ENCODE measurements at regions not wholly inside any gene's neighbourhood (a gene's known extent, or its start where the extent isn't known, plus 50 kb on each side); places are given as distances from the start of the nearest gene placed in this dataset.
"Not testable (repeated sequence)": the region's sequence is repeated elsewhere in the genome, so short reads cannot be mapped to it uniquely, and the experiment has no call there.

DNA sequence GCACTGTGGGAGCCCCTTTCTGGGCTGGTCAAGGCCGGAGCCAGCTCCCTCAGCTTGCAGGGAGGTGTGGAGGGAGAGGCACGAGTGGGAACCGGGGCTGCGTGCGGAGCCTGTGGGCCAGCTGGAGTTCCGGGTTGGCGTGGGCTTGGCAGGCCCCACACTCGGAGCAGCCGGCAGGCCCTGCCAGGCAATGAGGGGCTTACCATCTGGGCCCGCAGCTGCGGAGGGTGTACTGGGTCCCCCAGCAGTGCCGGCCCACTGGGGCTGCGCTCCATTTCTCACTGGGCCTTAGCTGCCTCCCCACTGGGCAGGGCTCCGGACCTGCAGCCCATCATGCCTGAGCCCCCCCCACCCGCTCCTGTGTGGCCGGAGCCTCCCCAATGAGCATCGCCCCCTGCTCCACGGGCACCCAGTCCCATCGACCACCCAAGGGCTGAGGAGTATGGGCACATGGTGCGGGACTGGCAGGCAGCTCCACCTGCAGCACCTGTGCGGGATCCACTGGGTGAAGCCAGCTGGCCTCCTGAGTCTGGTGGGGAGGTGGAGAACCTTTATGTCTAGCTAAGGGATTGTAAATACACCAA, 693.8 kb upstream of the GNPDA2 start:
- TF ChIP-seq, protein P1, sequence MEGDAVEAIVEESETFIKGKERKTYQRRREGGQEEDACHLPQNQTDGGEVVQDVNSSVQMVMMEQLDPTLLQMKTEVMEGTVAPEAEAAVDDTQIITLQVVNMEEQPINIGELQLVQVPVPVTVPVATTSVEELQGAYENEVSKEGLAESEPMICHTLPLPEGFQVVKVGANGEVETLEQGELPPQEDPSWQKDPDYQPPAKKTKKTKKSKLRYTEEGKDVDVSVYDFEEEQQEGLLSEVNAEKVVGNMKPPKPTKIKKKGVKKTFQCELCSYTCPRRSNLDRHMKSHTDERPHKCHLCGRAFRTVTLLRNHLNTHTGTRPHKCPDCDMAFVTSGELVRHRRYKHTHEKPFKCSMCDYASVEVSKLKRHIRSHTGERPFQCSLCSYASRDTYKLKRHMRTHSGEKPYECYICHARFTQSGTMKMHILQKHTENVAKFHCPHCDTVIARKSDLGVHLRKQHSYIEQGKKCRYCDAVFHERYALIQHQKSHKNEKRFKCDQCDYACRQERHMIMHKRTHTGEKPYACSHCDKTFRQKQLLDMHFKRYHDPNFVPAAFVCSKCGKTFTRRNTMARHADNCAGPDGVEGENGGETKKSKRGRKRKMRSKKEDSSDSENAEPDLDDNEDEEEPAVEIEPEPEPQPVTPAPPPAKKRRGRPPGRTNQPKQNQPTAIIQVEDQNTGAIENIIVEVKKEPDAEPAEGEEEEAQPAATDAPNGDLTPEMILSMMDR (IDR thresholded peaks at IDR 0.05), result not testable (repeated sequence)
- not testable (repeated sequence) for TF ChIP-seq POLR2A (IDR thresholded peaks at IDR 0.05)
